Middle frontal gyrus (tissue), 1 donor: ENCODE measurements at regions not wholly inside any gene's neighbourhood (a gene's known extent, or its start where the extent isn't known, plus 50 kb on each side); places are given as distances from the start of the nearest gene placed in this dataset.

Experiments
- DNase-seq: peaks from one replicate; pipeline ENCODE4 v3.0.0-alpha.2; 2015; ENCODE audit warnings: low spot score; ENCODE audit errors: extremely low spot score

GRCh38 chr19:28426110-28426729, 786.7 kb downstream of the UQCRFS1 start:
- no peak for DNase-seq

GRCh38 chr19:28425046-28425931, 787.7 kb downstream of the UQCRFS1 start:
- DNase-seq = no peak

DNA sequence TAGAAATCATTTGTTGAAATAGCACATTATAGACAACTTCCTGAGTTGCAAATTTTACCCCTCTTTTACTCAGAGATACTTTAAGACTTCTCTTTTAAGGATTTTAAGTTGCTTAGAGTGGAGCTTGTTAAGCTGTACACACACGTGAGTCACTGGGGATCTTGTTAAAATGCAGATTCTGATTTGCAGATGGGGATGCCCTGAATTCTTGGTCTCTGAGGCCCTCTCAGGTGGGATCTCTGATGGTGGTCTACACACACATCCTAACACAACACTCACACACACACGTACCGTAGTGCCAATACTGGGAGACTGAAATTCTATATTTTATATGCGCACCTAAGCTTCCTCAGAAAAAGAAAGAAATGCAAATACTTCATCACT, 788.3 kb downstream of the UQCRFS1 start:
- no peak for DNase-seq

GRCh38 chr19:28424077-28424476, 788.9 kb downstream of the UQCRFS1 start:
- no peak for DNase-seq

GRCh38 chr19:28422791-28423650, 789.9 kb downstream of the UQCRFS1 start:
- DNase-seq = no peak

- no peak for DNase-seq
Measured at GRCh38 chr19:28422046-28422445, 790.9 kb downstream of the UQCRFS1 start.

GRCh38 chr19:28420811-28421550, 792.0 kb downstream of the UQCRFS1 start:
- no peak for DNase-seq

DNA sequence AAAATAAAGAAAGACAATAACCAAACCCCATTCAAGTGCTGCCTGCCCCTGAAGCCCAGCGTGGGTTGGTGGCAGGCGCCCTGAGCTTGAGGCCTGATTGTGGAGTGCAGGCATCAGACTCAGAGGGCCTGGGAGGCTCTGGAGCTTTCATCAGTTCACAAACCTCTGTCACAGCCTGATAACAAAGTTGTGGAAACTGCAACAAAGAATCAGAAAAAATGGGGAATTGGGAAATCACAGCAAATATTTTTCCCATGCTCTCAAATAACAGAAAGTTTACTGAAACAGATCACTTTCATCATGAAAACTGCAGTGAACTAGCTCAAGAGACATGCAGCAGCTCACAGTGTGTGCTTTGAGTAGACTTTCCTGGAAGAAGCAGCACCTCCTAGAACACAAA, 793.6 kb downstream of the UQCRFS1 start:
- DNase-seq = no peak

- no peak for DNase-seq
Measured at GRCh38 chr19:28417361-28417760, 795.6 kb downstream of the UQCRFS1 start.

- DNase-seq = no peak
Measured at GRCh38 chr19:28416245-28416644, 796.7 kb downstream of the UQCRFS1 start.

GRCh38 chr19:28414748-28415147, 798.2 kb downstream of the UQCRFS1 start:
- DNase-seq = no peak

GRCh38 chr19:28409859-28410258, 803.1 kb downstream of the UQCRFS1 start:
- DNase-seq = no peak

GRCh38 chr19:28406966-28407365, 806.0 kb downstream of the UQCRFS1 start:
- no peak for DNase-seq

- DNase-seq = no peak
Measured at GRCh38 chr19:28405346-28405742, 807.6 kb downstream of the UQCRFS1 start.

GRCh38 chr19:28404472-28404871, 808.5 kb downstream of the UQCRFS1 start:
- no peak for DNase-seq

GRCh38 chr19:28403690-28404089, 809.3 kb downstream of the UQCRFS1 start:
- no peak for DNase-seq

DNA sequence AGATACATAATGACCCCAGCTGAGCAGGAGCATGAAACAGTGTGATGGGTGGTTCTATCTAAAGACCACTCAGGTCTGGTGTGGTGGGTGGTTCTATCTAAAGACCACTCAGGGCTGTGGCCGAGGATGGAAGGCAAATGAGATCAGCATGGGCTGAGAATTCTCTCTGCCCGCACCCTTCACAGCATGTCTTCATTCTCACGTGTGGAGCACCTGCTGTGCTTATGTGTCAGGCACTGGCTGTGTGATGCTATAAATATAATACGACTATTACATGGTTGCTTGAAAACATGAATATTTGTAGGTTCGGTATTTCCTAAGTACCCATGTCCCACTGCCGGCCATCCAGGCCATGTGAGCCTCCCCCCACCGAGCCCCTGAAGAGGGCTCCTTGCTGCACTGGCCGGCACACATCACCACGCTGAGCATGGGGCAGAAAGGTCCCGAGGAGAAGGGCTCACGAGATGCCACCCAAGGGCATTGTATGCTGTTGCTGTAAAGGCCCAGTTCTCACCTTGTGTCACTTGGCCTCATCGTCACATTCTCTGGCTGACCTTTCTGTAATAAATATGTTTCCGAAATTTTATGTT, 810.2 kb downstream of the UQCRFS1 start:
- no peak for DNase-seq

- DNase-seq = no peak
Measured at GRCh38 chr19:28401739-28402424, 811.1 kb downstream of the UQCRFS1 start.

DNA sequence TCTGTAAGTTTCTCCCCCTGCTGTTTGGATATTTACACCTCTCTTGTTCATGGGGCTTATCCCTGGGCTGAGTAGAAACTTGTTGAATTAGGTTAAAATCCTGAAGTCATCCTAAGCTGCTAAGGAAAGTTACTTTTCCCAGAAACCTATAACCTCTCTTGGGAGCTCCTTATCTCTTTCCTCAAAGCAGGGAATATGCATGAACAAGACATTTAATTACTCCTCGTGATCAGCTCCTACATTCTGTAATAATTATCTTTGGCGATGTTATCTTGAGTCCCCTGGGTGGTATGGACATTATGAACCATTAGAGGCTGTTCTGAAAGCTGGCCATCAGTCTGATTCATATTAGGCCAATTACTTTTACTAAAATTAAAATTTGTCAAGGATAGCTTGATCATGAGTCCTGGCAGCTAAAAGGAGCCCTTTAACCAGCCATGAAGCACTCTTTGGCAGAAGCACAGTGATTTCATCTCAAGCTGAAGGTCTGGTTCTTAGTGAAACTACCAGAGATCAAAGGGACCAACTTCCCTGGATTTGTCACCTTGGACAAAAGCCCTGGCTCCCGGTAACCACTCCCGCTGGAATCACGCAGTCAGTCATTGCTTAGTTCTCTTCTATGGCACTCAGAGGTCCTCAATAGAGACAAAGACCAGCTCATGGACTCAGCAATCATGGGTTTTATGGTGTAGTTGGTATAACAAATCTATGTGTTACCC, 811.8 kb downstream of the UQCRFS1 start:
- DNase-seq = no peak

DNA sequence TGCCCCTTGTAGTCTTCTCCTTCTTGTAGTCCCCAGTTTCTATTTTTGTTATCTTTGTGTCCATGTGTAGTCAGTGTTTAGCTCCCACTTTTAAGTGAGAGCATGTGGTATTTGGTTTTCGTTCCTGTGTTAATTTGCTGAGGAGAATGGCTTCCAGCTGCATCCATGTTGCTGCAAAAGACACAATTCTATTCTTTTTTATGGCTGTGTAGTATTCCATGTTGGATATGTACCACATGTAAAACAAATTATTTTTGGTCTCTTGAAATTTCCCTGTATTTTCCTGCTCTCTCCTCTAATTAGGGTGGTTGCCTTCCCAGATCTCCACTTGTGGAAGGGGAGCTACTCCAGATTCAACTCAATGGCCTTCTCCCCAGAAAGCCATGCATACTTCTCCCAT, 813.8 kb downstream of the UQCRFS1 start:
- no peak for DNase-seq
